Amygdala (tissue), 56 donors: ENCODE measurements at regions not wholly inside any gene's neighbourhood (a gene's known extent, or its start where the extent isn't known, plus 50 kb on each side); places are given as distances from the start of the nearest gene placed in this dataset.
"Not testable (repeated sequence)": the region's sequence is repeated elsewhere in the genome, so short reads cannot be mapped to it uniquely, and the experiment has no call there.

Experiments used
- DNase-seq, 56 donors: peaks; one replicate each; lab custom pipeline; 2025; lab: John Stamatoyannopoulos, UW

GRCh38 chr14:106674093-106674492 is 1147.7 kb downstream of the TMEM121 start:
- not testable (repeated sequence) for DNase-seq

- not testable (repeated sequence) for DNase-seq
Measured at GRCh38 chr14:106674509-106675125, 1148.2 kb downstream of the TMEM121 start.

DNA sequence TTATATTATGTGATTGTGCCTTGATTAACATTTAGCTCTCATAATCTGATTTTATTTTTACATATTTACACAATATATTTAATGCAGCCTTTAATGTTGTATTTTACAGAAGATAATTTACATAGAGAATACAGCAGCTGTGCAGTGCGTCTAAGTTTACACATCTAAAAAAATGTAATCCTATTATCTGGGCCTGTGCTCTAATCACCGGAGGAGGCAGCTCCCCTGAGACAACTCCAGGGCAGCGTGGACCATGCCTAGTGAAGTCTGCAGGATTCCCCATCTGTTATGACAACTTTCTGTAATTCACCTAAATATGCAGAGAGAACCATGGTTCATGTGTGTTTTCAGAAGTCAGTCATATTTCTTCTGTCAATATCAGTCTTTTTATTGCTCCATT is 1149.3 kb downstream of the TMEM121 start:
- not testable (repeated sequence) for DNase-seq

- DNase-seq = no peak
Measured at GRCh38 chr14:106679776-106680175, 1153.4 kb downstream of the TMEM121 start.

DNA sequence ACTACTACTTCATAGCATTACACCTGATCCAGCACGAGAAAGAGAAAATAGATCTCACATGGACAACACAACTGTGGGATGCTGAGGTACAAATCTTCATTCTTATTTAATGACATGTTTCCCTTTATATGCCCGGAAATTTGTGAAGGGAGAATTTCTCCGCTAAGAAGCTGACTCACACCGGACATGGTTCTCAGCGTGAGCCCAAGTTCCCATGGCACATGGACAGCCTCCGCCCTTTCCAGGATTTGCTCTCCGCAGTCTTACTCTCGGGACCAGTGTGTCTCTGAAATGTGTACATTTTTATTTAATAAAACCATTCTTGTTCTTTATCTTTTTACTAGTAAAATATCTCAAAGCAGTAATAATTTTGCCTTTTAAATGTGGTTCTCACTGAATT is 1154.8 kb downstream of the TMEM121 start:
- no peak for DNase-seq

DNA sequence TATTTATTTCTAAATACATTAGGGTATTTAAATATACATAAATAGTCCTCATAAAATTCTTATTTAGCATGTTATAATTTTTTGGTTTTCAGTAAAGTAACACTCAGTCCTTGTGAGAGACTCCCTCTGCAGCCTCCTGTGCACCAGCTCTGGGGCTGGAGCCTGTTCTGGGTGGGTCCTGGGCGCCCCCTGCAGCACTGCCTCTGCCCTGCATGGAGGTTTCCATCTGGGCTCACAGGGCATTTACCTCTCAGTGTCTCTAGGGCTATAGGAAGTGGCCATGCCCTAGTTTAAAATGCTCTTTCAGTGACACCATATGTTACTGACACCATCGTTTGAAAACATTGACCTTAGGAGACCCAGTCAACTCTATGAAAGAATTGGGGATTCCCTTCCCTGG is 1155.2 kb downstream of the TMEM121 start:
- DNase-seq = no peak

GRCh38 chr14:106683631-106684030 is 1157.2 kb downstream of the TMEM121 start:
- no peak for DNase-seq

DNA sequence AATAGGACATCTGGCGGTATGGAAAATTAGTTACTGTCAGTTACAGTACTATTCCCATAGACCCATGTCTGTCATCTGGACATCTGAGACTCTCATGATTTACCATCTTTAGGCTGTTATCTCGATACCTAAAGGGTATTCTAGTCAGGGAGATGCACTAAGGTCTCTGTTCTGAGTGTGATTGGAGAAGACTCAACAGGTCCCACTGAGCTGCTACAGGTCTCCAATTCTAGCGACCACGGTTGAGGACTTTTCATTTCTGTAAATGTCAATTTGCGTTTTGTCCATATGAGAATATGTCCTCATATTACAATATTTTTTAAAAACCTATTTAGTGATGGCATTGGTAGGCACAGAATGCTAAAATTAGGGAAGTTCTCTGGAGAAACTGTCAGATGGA is 1160.2 kb downstream of the TMEM121 start:
- no peak for DNase-seq

DNA sequence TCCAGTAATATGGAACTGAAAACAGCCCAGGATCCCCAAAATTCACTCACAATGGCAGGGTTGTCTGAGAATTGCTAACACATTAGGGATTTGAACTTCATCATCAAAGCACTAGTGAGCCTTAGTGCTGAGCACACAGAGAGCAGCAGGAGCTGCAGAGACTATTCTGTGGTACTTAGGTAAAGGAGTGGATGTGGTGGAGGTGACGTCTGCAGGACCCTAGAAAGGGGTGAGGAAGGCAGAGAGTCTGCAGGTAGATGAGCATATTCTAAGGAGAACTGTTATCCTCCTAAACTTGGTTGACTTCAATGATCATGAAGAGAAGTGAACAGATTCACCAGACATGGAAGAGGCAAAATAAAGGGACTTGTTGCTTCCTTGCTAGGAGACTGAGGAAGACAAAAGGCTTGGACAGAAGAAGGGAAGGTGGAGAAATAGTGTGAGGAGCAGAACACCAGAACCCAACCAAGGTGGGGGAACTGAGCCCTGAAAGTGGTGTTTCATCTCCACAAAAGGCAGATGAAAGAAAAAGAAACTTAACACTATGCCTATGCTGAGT is 1164.0 kb downstream of the TMEM121 start:
- DNase-seq = no peak

DNA sequence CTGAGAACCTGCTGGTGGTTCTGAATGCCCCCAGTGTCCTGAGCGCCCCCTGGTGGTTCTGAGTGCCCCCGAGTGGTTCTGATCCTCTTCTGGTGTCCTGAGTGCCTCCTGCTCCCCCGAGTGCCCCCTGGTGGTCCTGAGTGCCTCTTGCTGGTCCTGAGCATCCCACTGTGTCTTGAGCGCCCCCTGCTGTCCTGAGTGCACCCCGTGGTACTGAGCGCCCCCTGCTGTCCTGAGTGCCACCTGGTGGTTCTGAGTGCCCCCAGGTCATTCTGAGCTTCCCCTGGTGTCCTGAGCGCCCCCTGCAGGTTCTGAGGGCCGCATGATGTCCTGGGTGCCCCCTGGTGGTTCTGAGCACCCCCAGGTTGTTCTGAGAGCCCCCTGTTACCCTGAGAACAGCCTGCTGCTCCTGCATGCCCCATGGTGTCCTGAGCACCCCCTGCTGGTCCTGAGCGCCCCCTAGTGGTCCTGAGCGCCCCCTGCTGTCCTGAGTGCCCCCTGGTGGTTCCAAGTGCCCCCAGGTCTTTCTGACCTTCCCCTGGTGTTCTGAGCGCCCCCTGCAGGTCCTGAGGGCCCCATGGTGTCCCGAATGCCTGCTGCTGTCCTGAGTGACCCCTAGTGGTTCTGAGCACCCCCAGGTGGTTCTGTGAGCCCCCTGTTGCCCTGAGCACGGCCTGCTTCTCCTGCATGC is 1165.4 kb downstream of the TMEM121 start:
- DNase-seq = no peak

GRCh38 chr14:106694638-106695393 is 1168.4 kb downstream of the TMEM121 start:
- DNase-seq = peak in 1 of 56 donors; percentile 23

DNA sequence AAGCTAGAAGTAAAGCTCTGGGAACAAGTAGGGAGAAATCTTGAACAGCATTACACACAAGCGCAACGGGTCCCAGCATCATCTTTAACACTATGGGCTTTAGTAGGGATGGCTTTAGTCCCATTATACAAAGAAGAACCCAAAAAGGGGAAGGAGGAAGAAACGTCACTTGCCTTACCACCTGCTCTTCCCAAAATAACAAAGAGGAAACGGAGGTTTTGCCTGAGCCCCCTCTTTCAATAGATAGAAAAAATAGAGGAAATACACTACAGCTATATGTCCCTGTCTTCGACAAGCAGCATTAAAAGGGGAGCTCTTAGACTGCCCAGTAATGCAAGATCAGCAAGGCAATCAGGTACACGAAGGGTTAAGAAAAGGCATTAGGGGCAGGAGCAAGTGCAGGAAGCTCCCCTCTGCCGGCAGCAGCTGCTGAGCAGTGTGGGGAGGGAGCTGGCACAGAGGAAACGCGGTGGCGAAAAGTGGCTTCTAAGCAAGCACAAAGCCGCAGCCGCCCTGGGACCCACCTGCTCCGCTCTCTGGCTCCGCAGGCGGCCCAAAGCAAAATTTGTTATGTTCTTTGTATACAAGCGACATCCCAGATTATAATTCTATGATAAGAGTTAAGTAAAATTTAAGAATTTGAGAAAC is 1172.4 kb downstream of the TMEM121 start:
- DNase-seq = peak in 1 of 56 donors; percentile 20

DNA sequence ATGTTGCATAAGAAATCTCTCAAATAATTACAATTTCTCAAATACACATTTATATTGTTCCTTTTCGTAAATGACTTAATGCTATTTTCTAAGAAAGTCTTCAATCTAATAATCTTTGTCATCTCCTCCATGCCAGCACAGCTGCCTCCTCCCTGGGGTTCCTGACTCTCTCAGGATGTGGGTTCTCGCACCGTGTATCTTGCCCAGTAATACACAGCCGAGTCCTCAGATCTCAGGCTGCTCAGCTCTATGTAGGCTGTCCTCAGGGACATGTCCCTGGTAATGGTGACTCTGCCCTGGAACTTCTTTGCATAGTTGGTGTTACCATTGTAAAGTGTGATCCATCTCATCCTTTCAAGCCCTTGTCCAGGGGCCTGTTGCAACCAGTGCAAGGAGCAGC is 1177.3 kb downstream of the TMEM121 start:
- not testable (repeated sequence) for DNase-seq

- DNase-seq = not testable (repeated sequence)
Measured at GRCh38 chr14:106706488-106706887, 1180.1 kb downstream of the TMEM121 start.

DNA sequence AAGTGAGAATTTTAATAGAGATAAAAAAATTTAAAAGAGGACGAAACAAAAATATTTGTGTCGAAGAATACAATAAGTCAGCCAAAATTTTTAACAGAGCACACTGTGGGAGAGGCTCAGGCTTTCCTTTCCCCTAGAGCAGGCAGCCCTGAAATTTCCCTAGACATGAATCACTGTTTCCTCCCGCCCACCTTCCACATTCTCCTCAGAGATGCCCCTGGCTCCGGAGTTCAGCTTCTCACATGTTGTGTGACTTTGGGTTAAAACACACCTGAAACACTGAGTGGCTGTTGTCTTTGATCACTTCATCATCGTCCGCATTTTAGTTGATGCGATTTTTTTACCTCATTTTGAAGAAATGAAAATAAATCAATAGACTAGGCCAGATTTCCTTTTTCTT is 1183.8 kb downstream of the TMEM121 start:
- not testable (repeated sequence) for DNase-seq

- not testable (repeated sequence) for DNase-seq
Measured at GRCh38 chr14:106712513-106712912, 1186.1 kb downstream of the TMEM121 start.

- not testable (repeated sequence) for DNase-seq
Measured at GRCh38 chr14:106714446-106715428, 1188.4 kb downstream of the TMEM121 start.

DNA sequence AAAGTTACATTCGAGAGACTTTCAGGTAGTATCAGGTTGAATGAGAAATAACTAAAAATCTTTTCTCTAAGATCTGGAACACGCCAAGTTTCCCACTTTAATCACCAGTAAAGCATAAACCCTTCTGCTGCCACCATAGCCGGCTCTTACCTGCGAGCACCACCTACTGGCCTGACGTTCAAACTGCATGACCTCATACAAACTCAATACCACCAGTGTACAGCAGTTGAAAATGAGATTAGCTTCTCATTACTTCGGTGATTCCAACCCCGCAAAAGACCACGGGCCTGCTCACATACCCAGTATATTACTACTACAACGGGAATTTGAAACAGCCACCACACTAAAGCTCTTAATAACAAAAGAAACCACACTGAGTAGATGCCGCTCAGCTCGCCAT is 1191.2 kb downstream of the TMEM121 start:
- not testable (repeated sequence) for DNase-seq

- not testable (repeated sequence) for DNase-seq
Measured at GRCh38 chr14:106719880-106720279, 1193.5 kb downstream of the TMEM121 start.
